ENCODE measurements at regions not wholly inside any gene's neighbourhood (a gene's known extent, or its start where the extent isn't known, plus 50 kb on each side); places are given as distances from the start of the nearest gene placed in this dataset.

GRCh38 chr18:10169064-10169562 is 255.3 kb downstream of the VAPA start:
- TF ChIP-seq CTCF (IDR thresholded peaks at IDR 0.05) (no peak), POLR2A (IDR thresholded peaks at IDR 0.05) (no peak)
